Trophoblast cell (in vitro differentiated cells and primary cell): ENCODE measurements at regions not wholly inside any gene's neighbourhood (a gene's known extent, or its start where the extent isn't known, plus 50 kb on each side); places are given as distances from the start of the nearest gene placed in this dataset.

ENCODE experiments used
- DNase-seq, 2 donors: peaks; one replicate each; pipeline ENCODE4 v3.0.0-alpha.2; 2016
- H2AFZ ChIP-seq: 2 replicates; pipeline ENCODE4 v1.6.1; 2013; ENCODE audit warnings: low read length, moderate library complexity, mild to moderate bottlenecking; ENCODE audit not compliant: insufficient read depth, poor library complexity
- H2AK5ac ChIP-seq: 2 replicates; pipeline ENCODE4 v1.6.1; 2013; ENCODE audit warnings: mild to moderate bottlenecking, low read length
- H2BK120ac ChIP-seq: 2 replicates; pipeline ENCODE4 v1.6.1; 2013; ENCODE audit warnings: low read length, mild to moderate bottlenecking, moderate library complexity; ENCODE audit not compliant: insufficient read depth, poor library complexity
- H2BK12ac ChIP-seq: 2 replicates; pipeline ENCODE4 v1.6.1; 2013; ENCODE audit warnings: mild to moderate bottlenecking, low read length, moderate library complexity
- H2BK5ac ChIP-seq: 2 replicates; pipeline ENCODE4 v1.6.1; 2013; ENCODE audit warnings: low read length, low read depth, moderate library complexity, mild to moderate bottlenecking; ENCODE audit not compliant: poor library complexity
- H3K14ac ChIP-seq: 2 replicates; pipeline ENCODE4 v1.6.1; 2013; ENCODE audit warnings: mild to moderate bottlenecking, low read length
- H3K18ac ChIP-seq: 2 replicates; pipeline ENCODE4 v1.6.1; 2013; ENCODE audit warnings: mild to moderate bottlenecking, low read length
- H3K23ac ChIP-seq: 2 replicates; pipeline ENCODE4 v1.6.1; 2013; ENCODE audit warnings: low read length
- H3K27ac ChIP-seq: 2 replicates; pipeline ENCODE4 v1.5.1; 2013; ENCODE audit warnings: low read depth, mild to moderate bottlenecking, inconsistent platforms, low read length, moderate library complexity
- H3K27me3 ChIP-seq: 2 replicates; pipeline ENCODE4 v1.6.1; 2013; ENCODE audit warnings: inconsistent platforms, mild to moderate bottlenecking, low read length, moderate library complexity; ENCODE audit not compliant: insufficient read depth
- H3K36me3 ChIP-seq, 2 experiments: 1 replicate in 1 of 2; 2 replicates in 1 of 2; pipeline ENCODE4 v1.6.1; 2013; ENCODE audit warnings: low read length in 2 of 2, mild to moderate bottlenecking in 2 of 2, moderate library complexity in 1 of 2; ENCODE audit not compliant: insufficient read depth in 2 of 2, control insufficient read depth in 1 of 2
- H3K4ac ChIP-seq: 2 replicates; pipeline ENCODE4 v1.6.1; 2013; ENCODE audit warnings: low read depth, mild to moderate bottlenecking, low read length, moderate library complexity
- H3K4me1 ChIP-seq, 2 experiments: 1 replicate in 1 of 2; 2 replicates in 1 of 2; pipeline ENCODE4 v1.6.1; 2013; ENCODE audit warnings: low read length in 2 of 2, mild to moderate bottlenecking in 2 of 2, moderate library complexity in 1 of 2; ENCODE audit not compliant: insufficient read depth in 2 of 2, control insufficient read depth in 1 of 2
- H3K4me2 ChIP-seq: 2 replicates; pipeline ENCODE4 v1.6.1; 2013; ENCODE audit warnings: inconsistent platforms, mild to moderate bottlenecking, low read length, moderate library complexity
- H3K4me3 ChIP-seq: 2 replicates; pipeline ENCODE4 v1.5.1; 2013; ENCODE audit warnings: mild to moderate bottlenecking, low read depth, low read length, inconsistent platforms
- H3K79me1 ChIP-seq: one replicate; pipeline ENCODE4 v1.6.1; 2013; ENCODE audit warnings: low read length
- H3K79me2 ChIP-seq: 2 replicates; pipeline ENCODE4 v1.6.1; 2013; ENCODE audit warnings: low read length, mild to moderate bottlenecking; ENCODE audit not compliant: control insufficient read depth, insufficient read depth, poor library complexity
- H3K9ac ChIP-seq: 2 replicates; pipeline ENCODE4 v1.6.1; 2013; ENCODE audit warnings: mild to moderate bottlenecking, low read length
- H3K9me3 ChIP-seq: 2 replicates; pipeline ENCODE4 v1.6.1; 2013; ENCODE audit warnings: low read depth, mild to moderate bottlenecking, control low read depth, inconsistent platforms, low read length; ENCODE audit not compliant: insufficient read depth
- H4K12ac ChIP-seq: 2 replicates; pipeline ENCODE4 v1.6.1; 2013; ENCODE audit warnings: low read depth, mild to moderate bottlenecking, low read length, moderate library complexity
- H4K8ac ChIP-seq: 2 replicates; pipeline ENCODE4 v1.6.1; 2013; ENCODE audit warnings: low read depth, mild to moderate bottlenecking, low read length, moderate library complexity
- H4K91ac ChIP-seq: one replicate; pipeline ENCODE4 v1.6.1; 2013; ENCODE audit warnings: low read depth, mild to moderate bottlenecking, low read length, moderate library complexity
- WGBS: extraction: QIAGEN DNeasy Blood & Tissue Kit; methylation state at CpG from one replicate; pipeline ENCODE4 v1.1.7; 2013; ENCODE audit warnings: missing lambda C conversion rate; ENCODE audit not compliant: insufficient read length, insufficient coverage; ENCODE audit errors: extremely low coverage; 5-methylcytosine and 5-hydroxymethylcytosine counted together

DNA sequence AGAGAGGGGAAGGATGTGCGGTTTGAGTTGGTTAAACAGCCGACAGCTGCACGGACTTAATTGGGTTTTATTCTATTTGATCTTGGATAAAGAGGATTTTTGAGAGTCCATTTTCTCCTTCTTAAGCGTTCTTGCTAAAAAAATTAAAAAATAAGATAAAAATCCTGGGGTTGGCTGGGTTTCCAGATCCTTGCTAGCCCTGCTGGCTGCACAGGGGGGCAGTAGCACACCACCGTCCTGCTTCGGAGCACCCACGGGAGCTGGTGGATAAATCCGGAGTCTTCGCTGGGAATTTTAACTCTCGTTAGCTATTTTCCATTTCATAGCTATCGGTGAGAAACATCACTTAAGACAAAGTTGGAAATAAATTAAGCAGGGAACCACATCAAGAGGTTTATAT is 792.0 kb downstream of the TYW1 start:
- Histone ChIP-seq H3K27me3 (no peaks in the 10 kb centered on the region), H3K23ac (no peak overlapping the region), H3K4me2 (no peak overlapping the region), H3K4me3 (no peak overlapping the region), H4K12ac (no peak overlapping the region), H3K18ac (no peak overlapping the region), H3K79me2 (no peaks in the 10 kb centered on the region), H3K79me1 (peaks cover 1% of the 10 kb centered on the region), H3K4ac (no peak overlapping the region), H3K36me3 (no peaks in the 10 kb centered on the region), H3K9me3 (no peaks in the 10 kb centered on the region), H2BK5ac (no peak overlapping the region), H3K4me1 (no peaks in the 10 kb centered on the region), H2BK120ac (no peak overlapping the region), H2BK12ac (no peak overlapping the region), H3K27ac (no peak overlapping the region), H3K14ac (no peak overlapping the region), H4K91ac (no peak overlapping the region), H3K9ac (no peak overlapping the region), H4K8ac (no peak overlapping the region), H2AFZ (no peak overlapping the region), H2AK5ac (no peak overlapping the region)
- no peak for DNase-seq
- no CpG with 5 or more reads among the region's 11 CpGs for WGBS

DNA sequence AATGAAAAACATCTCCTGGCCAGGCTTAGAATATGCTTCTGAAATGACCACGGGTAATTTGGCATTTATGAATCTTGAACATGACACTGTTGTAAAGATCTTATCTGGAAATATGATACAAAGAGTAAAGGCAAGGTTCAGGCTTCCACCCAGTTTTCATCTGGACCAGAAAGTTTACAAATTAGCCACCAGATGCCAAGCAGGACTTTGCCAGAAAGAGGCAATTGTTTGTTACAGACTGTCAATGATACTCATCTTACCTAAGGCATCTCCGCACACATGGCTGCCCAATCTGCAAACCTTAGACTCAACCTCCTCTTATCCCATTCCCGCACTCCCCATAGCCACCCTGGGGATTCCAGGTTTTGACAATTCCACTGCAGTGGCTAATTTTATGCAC is 795.3 kb downstream of the TYW1 start:
- Histone ChIP-seq H3K27ac (no peak overlapping the region), H2AFZ (no peak overlapping the region), H2BK12ac (no peak overlapping the region), H3K4me1 (no peaks in the 10 kb centered on the region), H3K79me2 (no peaks in the 10 kb centered on the region), H3K9me3 (no peaks in the 10 kb centered on the region), H3K18ac (no peak overlapping the region), H3K36me3 (no peaks in the 10 kb centered on the region), H2AK5ac (no peak overlapping the region), H3K9ac (no peak overlapping the region), H3K79me1 (peaks cover under 1% of the 10 kb centered on the region), H4K8ac (no peak overlapping the region), H3K4me2 (no peak overlapping the region), H3K14ac (no peak overlapping the region), H3K4me3 (no peak overlapping the region), H4K91ac (no peak overlapping the region), H3K27me3 (no peaks in the 10 kb centered on the region), H3K4ac (no peak overlapping the region), H4K12ac (no peak overlapping the region), H3K23ac (no peak overlapping the region), H2BK120ac (no peak overlapping the region), H2BK5ac (no peak overlapping the region)
- DNase-seq: no peak
- WGBS: no CpG with 5 or more reads among the region's 3 CpGs

DNA sequence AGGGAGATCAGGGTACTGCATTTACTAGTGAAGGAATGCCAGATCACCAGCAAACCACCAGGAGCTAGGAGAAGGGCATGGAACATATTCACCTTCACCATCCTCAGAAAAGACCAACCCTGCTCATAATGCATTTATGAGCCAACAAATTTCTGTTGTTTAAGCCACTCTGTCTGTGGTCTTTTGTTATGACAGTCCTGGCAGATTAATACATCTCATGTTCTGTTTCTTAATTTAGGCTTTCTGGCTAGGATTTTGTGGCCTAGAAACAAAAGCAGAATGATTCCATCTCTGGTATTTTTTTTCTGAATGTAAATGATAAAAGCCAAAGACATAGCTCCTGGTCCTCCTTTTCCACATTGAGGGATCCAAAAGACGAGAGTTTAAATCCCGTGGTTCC is 797.9 kb downstream of the TYW1 start:
- H3K23ac ChIP-seq: no peak overlapping the region
- no peak overlapping the region for H2BK120ac ChIP-seq
- no peak overlapping the region for H3K27ac ChIP-seq
- H3K4me2 ChIP-seq: no peak overlapping the region
- no peak for DNase-seq
- no peak overlapping the region for H2BK12ac ChIP-seq
- no peaks in the 10 kb centered on the region for H3K9me3 ChIP-seq
- WGBS: no CpG with 5 or more reads among the region's 2 CpGs
- H2AFZ ChIP-seq: no peak overlapping the region
- H3K79me1 ChIP-seq: no peaks in the 10 kb centered on the region
- H3K18ac ChIP-seq: no peak overlapping the region
- no peak overlapping the region for H3K4me3 ChIP-seq
- H3K4me1 ChIP-seq: no peaks in the 10 kb centered on the region
- H4K8ac ChIP-seq: no peak overlapping the region
- no peaks in the 10 kb centered on the region for H3K79me2 ChIP-seq
- no peak overlapping the region for H3K9ac ChIP-seq
- no peak overlapping the region for H3K14ac ChIP-seq
- H2BK5ac ChIP-seq: no peak overlapping the region
- no peak overlapping the region for H2AK5ac ChIP-seq
- H4K91ac ChIP-seq: no peak overlapping the region
- H3K4ac ChIP-seq: no peak overlapping the region
- no peaks in the 10 kb centered on the region for H3K27me3 ChIP-seq
- H3K36me3 ChIP-seq: no peaks in the 10 kb centered on the region
- H4K12ac ChIP-seq: no peak overlapping the region

DNA sequence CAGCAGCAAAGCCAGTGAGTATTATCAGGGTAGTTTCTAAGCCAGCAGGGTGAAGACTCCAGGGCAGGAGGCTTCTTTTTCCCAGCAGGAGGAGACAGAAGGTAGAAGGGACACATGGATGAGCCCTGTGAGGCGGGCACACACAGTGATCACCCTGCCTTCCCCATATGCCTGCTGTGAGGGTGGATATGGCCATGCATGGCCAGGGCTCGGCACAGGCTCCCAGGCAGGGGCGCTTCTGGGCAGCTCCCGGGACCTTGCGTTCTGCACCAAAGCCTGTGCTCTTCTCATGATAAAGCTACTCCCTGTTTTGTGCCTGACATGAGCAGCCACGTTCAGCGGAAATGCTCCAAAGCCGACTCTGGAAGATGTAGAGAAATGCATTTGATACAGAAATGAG is 807.2 kb downstream of the TYW1 start:
- Histone ChIP-seq H3K4me2 (no peak overlapping the region), H3K4me3 (no peak overlapping the region), H2AFZ (no peak overlapping the region), H3K79me2 (no peaks in the 10 kb centered on the region), H3K14ac (no peak overlapping the region), H3K27me3 (no peaks in the 10 kb centered on the region), H2BK120ac (no peak overlapping the region), H2BK12ac (no peak overlapping the region), H4K12ac (no peak overlapping the region), H2BK5ac (no peak overlapping the region), H3K79me1 (no peaks in the 10 kb centered on the region), H3K4me1 (no peaks in the 10 kb centered on the region), H3K9me3 (no peaks in the 10 kb centered on the region), H2AK5ac (no peak overlapping the region), H3K27ac (no peak overlapping the region), H3K23ac (no peak overlapping the region), H4K91ac (no peak overlapping the region), H3K4ac (no peak overlapping the region), H3K18ac (no peak overlapping the region), H4K8ac (no peak overlapping the region), H3K36me3 (no peaks in the 10 kb centered on the region), H3K9ac (no peak overlapping the region)
- WGBS: no CpG with 5 or more reads among the region's 8 CpGs
- no peak for DNase-seq
